Dermis blood vessel endothelial cell (primary cell): ENCODE measurements at regions not wholly inside any gene's neighbourhood (a gene's known extent, or its start where the extent isn't known, plus 50 kb on each side); places are given as distances from the start of the nearest gene placed in this dataset.

Experiments used
- DNase-seq: peaks from one replicate; pipeline ENCODE4 v3.0.0; 2010

- DNase-seq, result no peak
These were observed 56.6 kb upstream of the IGFBP2 start for GRCh38 chr2:216576616-216577015.

- no peak for DNase-seq
These were observed 54.9 kb upstream of the IGFBP2 start for GRCh38 chr2:216578325-216578724.

GRCh38 chr2:216583147-216583546 is 50.1 kb upstream of the IGFBP2 start:
- no peak for DNase-seq
